Stimulated activated CD4-positive, alpha-beta T cell treated with anti-CD3 and anti-CD28 coated beads, Interleukin-4, amount 100 ng/mL, for 48 hours (primary cell): ENCODE measurements at regions not wholly inside any gene's neighbourhood (a gene's known extent, or its start where the extent isn't known, plus 50 kb on each side); places are given as distances from the start of the nearest gene placed in this dataset.

Experiments
- DNase-seq, 2 donors: peaks; one replicate each; pipeline ENCODE4 v3.0.0-alpha.2; 2020; ENCODE audit warnings: low read depth in 2 of 2

GRCh38 chr5:158483281-158483860, 616.3 kb downstream of the EBF1 start:
- no peak for DNase-seq

- DNase-seq = no peak
Measured at GRCh38 chr5:158482125-158482524, 617.6 kb downstream of the EBF1 start.

- no peak for DNase-seq
Measured at GRCh38 chr5:158478139-158478538, 619.2 kb upstream of the CLINT1 start.

GRCh38 chr5:158477214-158477613, 618.3 kb upstream of the CLINT1 start:
- DNase-seq = no peak

GRCh38 chr5:158473016-158473635, 614.2 kb upstream of the CLINT1 start:
- no peak for DNase-seq

- DNase-seq = no peak
Measured at GRCh38 chr5:158471535-158471924, 612.6 kb upstream of the CLINT1 start.

- DNase-seq = no peak
Measured at GRCh38 chr5:158470764-158471534, 612.0 kb upstream of the CLINT1 start.

- DNase-seq = no peak
Measured at GRCh38 chr5:158468444-158468843, 609.5 kb upstream of the CLINT1 start.

GRCh38 chr5:158466191-158466590, 607.2 kb upstream of the CLINT1 start:
- no peak for DNase-seq

GRCh38 chr5:158465086-158465972, 606.4 kb upstream of the CLINT1 start:
- DNase-seq = no peak

GRCh38 chr5:158464383-158464782, 605.4 kb upstream of the CLINT1 start:
- DNase-seq = no peak

GRCh38 chr5:158463938-158464337, 605.0 kb upstream of the CLINT1 start:
- peak in 1 of 2 donors; percentile 6 for DNase-seq

- DNase-seq = no peak
Measured at GRCh38 chr5:158463188-158463587, 604.2 kb upstream of the CLINT1 start.

GRCh38 chr5:158462349-158463114, 603.6 kb upstream of the CLINT1 start:
- no peak for DNase-seq

- no peak for DNase-seq
Measured at GRCh38 chr5:158461240-158461854, 602.4 kb upstream of the CLINT1 start.

- no peak for DNase-seq
Measured at GRCh38 chr5:158458086-158458485, 599.1 kb upstream of the CLINT1 start.

GRCh38 chr5:158456756-158457155, 597.8 kb upstream of the CLINT1 start:
- no peak for DNase-seq

- no peak for DNase-seq
Measured at GRCh38 chr5:158456241-158456640, 597.3 kb upstream of the CLINT1 start.

- DNase-seq = no peak
Measured at GRCh38 chr5:158451993-158452672, 593.2 kb upstream of the CLINT1 start.
